ENCODE measurements at regions not wholly inside any gene's neighbourhood (a gene's known extent, or its start where the extent isn't known, plus 50 kb on each side); places are given as distances from the start of the nearest gene placed in this dataset.

DNA sequence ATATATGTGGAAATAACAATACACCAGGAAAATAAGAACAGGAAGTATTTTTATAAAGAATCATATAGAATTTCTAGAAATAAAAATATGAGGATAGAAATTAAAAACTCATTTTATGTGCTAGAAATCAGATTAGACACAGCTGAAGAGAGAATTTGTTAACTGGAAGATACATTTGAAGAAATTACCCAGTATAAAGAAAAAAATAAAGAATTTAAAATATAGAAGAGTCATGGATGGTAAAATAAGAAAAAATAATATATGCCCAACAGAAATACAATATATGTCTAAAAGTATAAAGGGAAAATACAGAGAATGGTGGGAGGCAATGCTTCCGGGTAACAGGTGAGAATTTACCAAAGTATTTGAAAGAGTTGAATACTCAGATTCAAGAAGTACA, 539.9 kb downstream of the NR4A2 start:
- TF ChIP-seq, protein P1, sequence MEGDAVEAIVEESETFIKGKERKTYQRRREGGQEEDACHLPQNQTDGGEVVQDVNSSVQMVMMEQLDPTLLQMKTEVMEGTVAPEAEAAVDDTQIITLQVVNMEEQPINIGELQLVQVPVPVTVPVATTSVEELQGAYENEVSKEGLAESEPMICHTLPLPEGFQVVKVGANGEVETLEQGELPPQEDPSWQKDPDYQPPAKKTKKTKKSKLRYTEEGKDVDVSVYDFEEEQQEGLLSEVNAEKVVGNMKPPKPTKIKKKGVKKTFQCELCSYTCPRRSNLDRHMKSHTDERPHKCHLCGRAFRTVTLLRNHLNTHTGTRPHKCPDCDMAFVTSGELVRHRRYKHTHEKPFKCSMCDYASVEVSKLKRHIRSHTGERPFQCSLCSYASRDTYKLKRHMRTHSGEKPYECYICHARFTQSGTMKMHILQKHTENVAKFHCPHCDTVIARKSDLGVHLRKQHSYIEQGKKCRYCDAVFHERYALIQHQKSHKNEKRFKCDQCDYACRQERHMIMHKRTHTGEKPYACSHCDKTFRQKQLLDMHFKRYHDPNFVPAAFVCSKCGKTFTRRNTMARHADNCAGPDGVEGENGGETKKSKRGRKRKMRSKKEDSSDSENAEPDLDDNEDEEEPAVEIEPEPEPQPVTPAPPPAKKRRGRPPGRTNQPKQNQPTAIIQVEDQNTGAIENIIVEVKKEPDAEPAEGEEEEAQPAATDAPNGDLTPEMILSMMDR (IDR thresholded peaks at IDR 0.05): no peak
- no peak for TF ChIP-seq POLR2A (IDR thresholded peaks at IDR 0.05)

Data from testis (tissue), 2 donors.